GM23248 (cell line): ENCODE measurements at regions not wholly inside any gene's neighbourhood (a gene's known extent, or its start where the extent isn't known, plus 50 kb on each side); places are given as distances from the start of the nearest gene placed in this dataset.
"Not testable (repeated sequence)": the region's sequence is repeated elsewhere in the genome, so short reads cannot be mapped to it uniquely, and the experiment has no call there.

Experiments used
- DNase-seq: peaks from one replicate; pipeline ENCODE4 v3.0.0-alpha.2; 2015
- H2AFZ ChIP-seq: fragments of 200-600 bp; sonication (generic); 2 replicates; pipeline ENCODE4 v1.6.1; 2016; ENCODE audit warnings: antibody characterized with exemption
- H3F3A ChIP-seq: fragments of 200-600 bp; sonication (generic); 2 replicates; pipeline ENCODE4 v1.6.1; 2016; ENCODE audit warnings: mild to moderate bottlenecking, antibody characterized with exemption, mixed run types; ENCODE audit not compliant: insufficient read depth
- H3K27ac ChIP-seq: fragments of 200-600 bp; sonication (generic); 2 replicates; pipeline ENCODE4 v1.5.1; 2016; ENCODE audit warnings: mild to moderate bottlenecking
- H3K27me3 ChIP-seq: fragments of 200-600 bp; sonication (generic); replicated peaks from 2 replicates; pipeline ENCODE4 v1.6.1; 2016; ENCODE audit warnings: mild to moderate bottlenecking; ENCODE audit not compliant: insufficient read depth
- H3K36me3 ChIP-seq: fragments of 200-600 bp; sonication (generic); 2 replicates; pipeline ENCODE4 v1.6.1; 2016; ENCODE audit warnings: low read depth, mild to moderate bottlenecking
- H3K4me1 ChIP-seq: fragments of 200-600 bp; sonication (generic); 2 replicates; pipeline ENCODE4 v1.6.1; 2016; ENCODE audit warnings: mild to moderate bottlenecking; ENCODE audit not compliant: insufficient read depth
- H3K4me2 ChIP-seq: fragments of 200-600 bp; sonication (generic); one replicate; pipeline ENCODE4 v1.6.1; 2016; ENCODE audit warnings: mild to moderate bottlenecking; ENCODE audit not compliant: unreplicated experiment
- H3K4me3 ChIP-seq: fragments of 200-600 bp; sonication (generic); 2 replicates; pipeline ENCODE4 v1.5.1; 2016; ENCODE audit warnings: mild to moderate bottlenecking
- H3K79me2 ChIP-seq: fragments of 200-600 bp; sonication (generic); 2 replicates; pipeline ENCODE4 v1.6.1; 2016; ENCODE audit warnings: mild to moderate bottlenecking; ENCODE audit not compliant: insufficient read depth
- H3K9ac ChIP-seq: fragments of 200-600 bp; sonication (generic); 2 replicates; pipeline ENCODE4 v1.6.1; 2016; ENCODE audit warnings: mild to moderate bottlenecking
- H3K9me2 ChIP-seq: fragments of 200-600 bp; sonication (generic); 2 replicates; pipeline ENCODE4 v1.6.1; 2016; ENCODE audit warnings: mixed run types, mild to moderate bottlenecking, moderate library complexity; ENCODE audit not compliant: insufficient read depth
- H3K9me3 ChIP-seq: fragments of 200-600 bp; sonication (generic); one replicate; pipeline ENCODE4 v1.6.1; 2017; ENCODE audit warnings: low read depth
- H4K20me1 ChIP-seq: fragments of 200-600 bp; sonication (generic); 2 replicates; pipeline ENCODE4 v1.6.0; 2016; ENCODE audit not compliant: insufficient read depth
- EZH2 ChIP-seq: fragments of 200-600 bp; sonication (generic); IDR thresholded peaks from 2 replicates; pipeline ENCODE4 v1.6.1; 2018; ENCODE audit warnings: antibody characterized with exemption, mild to moderate bottlenecking; ENCODE audit not compliant: insufficient read depth, poor library complexity, severe bottlenecking
- EZH2phosphoT487 ChIP-seq: fragments of 200-600 bp; sonication (generic); IDR thresholded peaks from 2 replicates; pipeline ENCODE4 v1.6.1; 2018; ENCODE audit warnings: antibody characterized with exemption, moderate library complexity, mild to moderate bottlenecking, low read depth; ENCODE audit not compliant: insufficient read depth
- WGBS, 2 experiments: methylation state at CpG; one replicate each; pipeline ENCODE4 v1.1.6; 2015 to 2017; ENCODE audit warnings: low lambda C conversion rate in 2 of 2, low coverage in 1 of 2; ENCODE audit errors: missing lambda C conversion rate in 2 of 2; 5-methylcytosine and 5-hydroxymethylcytosine counted together
- in situ Hi-C: fragments of 300-500 bp; cut with MboI; formaldehyde crosslinking; loops from 2 replicates; pipeline ENCODE4 v1.15.0; 2020

DNA sequence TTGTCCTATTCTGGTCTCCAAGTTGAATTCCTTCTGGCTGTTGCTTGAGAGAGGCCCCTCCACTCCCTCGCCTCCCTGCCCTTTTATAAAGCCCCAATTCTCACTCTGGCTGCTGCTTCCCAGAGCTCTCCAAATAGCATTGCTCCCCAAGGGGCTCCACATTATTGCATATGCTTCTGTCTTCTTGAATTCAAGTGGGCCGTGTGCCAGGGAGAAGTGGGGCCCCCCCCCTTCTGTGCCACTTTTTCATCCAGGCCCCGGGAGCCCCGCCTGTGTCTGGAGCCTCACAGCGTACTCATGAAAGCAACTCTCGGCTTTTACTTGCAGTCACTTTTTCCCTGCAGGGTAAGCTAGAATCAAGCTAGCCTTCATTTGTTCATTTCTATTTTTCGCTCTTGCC lies 265.1 kb downstream of the CCSER2 start:
- Histone ChIP-seq H2AFZ (no peak overlapping the region), H3K79me2 (no peaks in the 10 kb centered on the region), H3K27me3 (no peaks in the 10 kb centered on the region), H3K9me3 (no peaks in the 10 kb centered on the region), H3K4me3 (no peak overlapping the region), H3K4me2 (no peak overlapping the region), H3K9me2 (no peaks in the 10 kb centered on the region), H3K4me1 (no peaks in the 10 kb centered on the region), H3K36me3 (no peaks in the 10 kb centered on the region), H3K27ac (no peak overlapping the region), H3K9ac (no peak overlapping the region), H4K20me1 (no peaks in the 10 kb centered on the region), H3F3A (no peaks in the 10 kb centered on the region)
- 15 to 17% methylated on average over 7 of the region's 7 CpGs for WGBS, 2 experiments
- no peak for TF ChIP-seq EZH2phosphoT487
- no peak for TF ChIP-seq EZH2
- in situ Hi-C loops, result no loop called here
- DNase-seq, result no peak

DNA sequence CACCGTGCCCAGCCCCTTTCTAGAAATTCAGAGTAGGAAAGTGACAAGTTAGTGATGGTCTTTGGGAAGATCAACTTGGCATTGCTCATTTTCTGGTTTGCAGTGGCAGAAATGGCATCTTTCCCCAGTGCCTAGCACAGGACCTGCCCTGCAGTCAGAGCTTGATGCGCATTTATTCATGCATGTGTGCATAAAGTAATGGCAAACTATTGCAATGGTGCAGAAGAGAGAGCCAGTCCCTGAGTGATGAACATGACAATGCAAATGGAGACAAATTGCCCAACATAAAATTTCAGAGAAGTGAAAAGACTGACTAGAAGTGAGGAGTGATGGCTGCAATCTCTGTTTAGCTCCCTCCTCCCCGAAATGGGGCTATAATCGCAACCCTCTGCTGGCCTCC lies 268.2 kb downstream of the CCSER2 start:
- no peak for DNase-seq
- Histone ChIP-seq H3K4me1 (no peaks in the 10 kb centered on the region), H3K27me3 (no peaks in the 10 kb centered on the region), H3K36me3 (no peaks in the 10 kb centered on the region), H4K20me1 (no peaks in the 10 kb centered on the region), H3K27ac (no peak overlapping the region), H3K4me2 (no peak overlapping the region), H2AFZ (no peak overlapping the region), H3K9me2 (no peaks in the 10 kb centered on the region), H3F3A (no peaks in the 10 kb centered on the region), H3K79me2 (no peaks in the 10 kb centered on the region), H3K9ac (no peak overlapping the region), H3K4me3 (no peak overlapping the region), H3K9me3 (no peaks in the 10 kb centered on the region)
- TF ChIP-seq EZH2 (no peak), EZH2phosphoT487 (no peak)
- 41 to 46% methylated on average over 4 of the region's 4 CpGs for WGBS, 2 experiments
- in situ Hi-C loops, result no loop called here

DNA sequence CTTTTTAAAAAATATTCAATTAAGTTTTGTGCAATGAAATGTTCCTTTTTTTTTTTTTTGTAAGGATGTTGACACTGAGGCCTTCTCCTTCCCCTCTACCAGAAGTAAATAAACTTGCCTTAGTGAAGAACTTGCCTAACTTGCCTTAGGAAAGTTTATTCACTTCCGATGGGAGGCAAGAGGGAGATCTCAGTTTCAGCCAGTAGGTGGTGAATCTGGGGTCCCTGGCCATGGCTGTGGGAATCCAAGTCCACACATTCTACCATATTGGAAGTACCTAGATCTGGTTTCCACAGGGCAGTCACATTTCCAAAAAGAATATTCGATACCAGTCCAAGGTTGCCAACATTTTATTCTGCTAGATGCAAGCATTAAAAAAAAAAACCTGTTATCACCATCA lies 270.9 kb downstream of the CCSER2 start:
- TF ChIP-seq EZH2 (no peak), EZH2phosphoT487 (no peak)
- no peaks in the 10 kb centered on the region for H3K27me3 ChIP-seq
- H3K9me2 ChIP-seq, result no peaks in the 10 kb centered on the region
- H3K27ac ChIP-seq, result no peak overlapping the region
- H3K9ac ChIP-seq, result no peak overlapping the region
- H3K4me3 ChIP-seq, result no peak overlapping the region
- H3K4me2 ChIP-seq, result no peak overlapping the region
- H3K79me2 ChIP-seq, result no peaks in the 10 kb centered on the region
- no peak for DNase-seq
- 22 to 28% methylated on average over 2 of the region's 2 CpGs for WGBS, 2 experiments
- no peaks in the 10 kb centered on the region for H3K9me3 ChIP-seq
- H3K36me3 ChIP-seq, result no peaks in the 10 kb centered on the region
- no peaks in the 10 kb centered on the region for H4K20me1 ChIP-seq
- H3K4me1 ChIP-seq, result no peaks in the 10 kb centered on the region
- in situ Hi-C loops, result no loop called here
- no peak overlapping the region for H2AFZ ChIP-seq
- no peaks in the 10 kb centered on the region for H3F3A ChIP-seq

DNA sequence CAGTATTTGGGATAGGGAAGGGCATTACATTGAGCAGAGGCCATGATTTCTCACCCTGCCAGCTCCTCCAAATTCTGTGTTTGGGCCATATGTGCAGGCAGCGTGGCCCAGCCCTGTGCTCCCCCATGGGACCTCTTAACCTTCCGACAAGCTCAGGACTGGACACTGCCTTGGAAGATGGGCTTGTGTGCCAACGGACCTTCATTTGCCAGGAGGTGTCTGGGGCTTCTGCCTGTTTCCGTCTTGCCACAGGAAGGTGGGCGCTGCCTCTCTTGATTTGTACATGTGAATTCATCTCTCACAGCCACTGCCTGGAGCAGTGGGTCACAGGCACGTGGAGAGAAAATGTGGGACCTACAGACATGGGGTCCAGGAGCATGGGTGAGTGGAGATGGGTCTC lies 272.6 kb downstream of the CCSER2 start:
- H3K9ac ChIP-seq, result no peak overlapping the region
- 41 to 45% methylated on average over 6 of the region's 6 CpGs for WGBS, 2 experiments
- no peak for TF ChIP-seq EZH2
- TF ChIP-seq EZH2phosphoT487, result no peak

DNA sequence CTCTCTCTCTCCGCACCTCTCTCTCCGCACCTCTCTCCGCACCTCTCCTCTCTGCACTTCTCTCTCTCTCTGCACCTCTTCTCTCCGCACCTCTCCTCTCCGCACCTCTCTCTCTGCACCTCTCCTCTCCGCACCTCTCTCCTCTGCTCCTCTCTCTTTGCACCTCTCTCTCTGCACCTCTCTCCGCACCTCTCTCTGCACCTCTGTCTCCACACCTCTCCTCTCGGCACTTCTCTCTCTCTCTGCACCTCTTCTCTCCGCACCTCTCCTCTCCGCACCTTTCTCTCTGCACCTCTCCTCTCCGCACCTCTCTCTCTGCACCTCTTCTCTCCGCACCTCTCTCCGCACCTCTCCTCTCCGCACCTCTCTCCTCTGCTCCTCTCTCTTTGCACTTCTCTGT lies 274.2 kb downstream of the CCSER2 start:
- in situ Hi-C loops, H3K27ac ChIP-seq, H4K20me1 ChIP-seq, H3K9me3 ChIP-seq, H3K4me1 ChIP-seq, DNase-seq, H3K36me3 ChIP-seq, H3K4me2 ChIP-seq, H3K4me3 ChIP-seq, H3F3A ChIP-seq, H3K9ac ChIP-seq, H3K79me2 ChIP-seq, H3K27me3 ChIP-seq, H2AFZ ChIP-seq, H3K9me2 ChIP-seq: not testable (repeated sequence)
- 53% methylated on average over 14 of the region's 14 CpGs; no CpG with 5 or more reads in 1 of the 2 experiments for WGBS, 2 experiments

More for the DNA sequence above, 272.6 kb downstream of the CCSER2 start:
- Histone ChIP-seq H2AFZ (no peak overlapping the region), H4K20me1 (no peaks in the 10 kb centered on the region), H3F3A (no peaks in the 10 kb centered on the region), H3K9me2 (no peaks in the 10 kb centered on the region), H3K4me3 (no peak overlapping the region), H3K4me1 (no peaks in the 10 kb centered on the region), H3K4me2 (no peak overlapping the region), H3K79me2 (no peaks in the 10 kb centered on the region), H3K9me3 (no peaks in the 10 kb centered on the region), H3K27ac (no peak overlapping the region), H3K27me3 (no peaks in the 10 kb centered on the region), H3K36me3 (no peaks in the 10 kb centered on the region)
- no peak for DNase-seq
- in situ Hi-C loops, result no loop called here
